BE2C (cell line): ENCODE measurements at regions not wholly inside any gene's neighbourhood (a gene's known extent, or its start where the extent isn't known, plus 50 kb on each side); places are given as distances from the start of the nearest gene placed in this dataset.

Source experiments
- DNase-seq: peaks from one replicate; pipeline ENCODE4 v3.0.0-alpha.2; 2020
- H3K27me3 ChIP-seq: fragments of 250-450 bp; sonication (Bioruptor Pico); 2 replicates; pipeline ENCODE4 v1.5.1; 2020; ENCODE audit warnings: mild to moderate bottlenecking
- H3K36me3 ChIP-seq: fragments of 250-450 bp; sonication (Bioruptor Pico); 2 replicates; pipeline ENCODE4 v1.5.1; 2020; ENCODE audit warnings: mild to moderate bottlenecking
- H3K4me1 ChIP-seq: fragments of 250-450 bp; sonication (Bioruptor Pico); 2 replicates; pipeline ENCODE4 v1.5.1; 2020
- H3K4me3 ChIP-seq: 2 replicates; pipeline ENCODE4 v1.5.1; 2011; ENCODE audit warnings: low read depth, low read length
- H3K9me3 ChIP-seq: fragments of 250-450 bp; sonication (Bioruptor Pico); 2 replicates; pipeline ENCODE4 v1.5.1; 2020
- TF ChIP-seq, protein P1 (sequence below): IDR thresholded peaks from 2 replicates; pipeline ENCODE4 v1.5.1; 2012; ENCODE audit warnings: mild to moderate bottlenecking, low read depth, low read length

DNA sequence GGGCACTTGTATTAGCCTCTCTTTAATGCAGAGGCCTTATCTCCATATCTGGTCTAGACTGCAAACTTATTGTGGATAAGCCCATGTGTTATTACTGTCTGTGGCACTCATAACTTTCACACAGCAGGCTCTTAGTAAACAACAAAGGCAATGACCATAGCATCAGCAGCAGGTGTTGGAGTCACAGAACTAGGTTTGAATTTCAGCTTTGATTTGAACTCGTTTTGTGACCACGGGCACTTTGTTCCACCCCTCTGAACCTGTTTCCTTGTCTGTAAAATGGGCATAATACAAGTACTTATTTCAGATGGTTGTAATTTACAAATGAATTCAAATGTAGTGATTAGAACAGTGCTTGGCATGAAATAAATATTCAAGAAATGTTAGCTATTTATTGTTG lies 121.8 kb upstream of the C1GALT1C1 start:
- Histone ChIP-seq H3K27me3 (no peaks in the 10 kb centered on the region), H3K36me3 (no peaks in the 10 kb centered on the region), H3K4me3 (no peak overlapping the region), H3K4me1 (no peaks in the 10 kb centered on the region), H3K9me3 (no peaks in the 10 kb centered on the region)
- TF ChIP-seq, protein P1, sequence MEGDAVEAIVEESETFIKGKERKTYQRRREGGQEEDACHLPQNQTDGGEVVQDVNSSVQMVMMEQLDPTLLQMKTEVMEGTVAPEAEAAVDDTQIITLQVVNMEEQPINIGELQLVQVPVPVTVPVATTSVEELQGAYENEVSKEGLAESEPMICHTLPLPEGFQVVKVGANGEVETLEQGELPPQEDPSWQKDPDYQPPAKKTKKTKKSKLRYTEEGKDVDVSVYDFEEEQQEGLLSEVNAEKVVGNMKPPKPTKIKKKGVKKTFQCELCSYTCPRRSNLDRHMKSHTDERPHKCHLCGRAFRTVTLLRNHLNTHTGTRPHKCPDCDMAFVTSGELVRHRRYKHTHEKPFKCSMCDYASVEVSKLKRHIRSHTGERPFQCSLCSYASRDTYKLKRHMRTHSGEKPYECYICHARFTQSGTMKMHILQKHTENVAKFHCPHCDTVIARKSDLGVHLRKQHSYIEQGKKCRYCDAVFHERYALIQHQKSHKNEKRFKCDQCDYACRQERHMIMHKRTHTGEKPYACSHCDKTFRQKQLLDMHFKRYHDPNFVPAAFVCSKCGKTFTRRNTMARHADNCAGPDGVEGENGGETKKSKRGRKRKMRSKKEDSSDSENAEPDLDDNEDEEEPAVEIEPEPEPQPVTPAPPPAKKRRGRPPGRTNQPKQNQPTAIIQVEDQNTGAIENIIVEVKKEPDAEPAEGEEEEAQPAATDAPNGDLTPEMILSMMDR = no peak
- DNase-seq = no peak

- TF ChIP-seq, protein P1 = no peak
- H3K4me1 ChIP-seq = no peaks in the 10 kb centered on the region
- no peak overlapping the region for H3K4me3 ChIP-seq
- no peak for DNase-seq
- no peaks in the 10 kb centered on the region for H3K36me3 ChIP-seq
- H3K9me3 ChIP-seq = no peaks in the 10 kb centered on the region
- no peaks in the 10 kb centered on the region for H3K27me3 ChIP-seq
Observed at GRCh38 chrX:120750381-120750780, 120.5 kb upstream of the C1GALT1C1 start.

- Histone ChIP-seq H3K4me3 (no peak overlapping the region), H3K36me3 (no peaks in the 10 kb centered on the region), H3K4me1 (no peaks in the 10 kb centered on the region), H3K27me3 (no peaks in the 10 kb centered on the region), H3K9me3 (no peaks in the 10 kb centered on the region)
- no peak for DNase-seq
- TF ChIP-seq, protein P1 = no peak
Observed at GRCh38 chrX:120749141-120749846, 119.4 kb upstream of the C1GALT1C1 start.

DNA sequence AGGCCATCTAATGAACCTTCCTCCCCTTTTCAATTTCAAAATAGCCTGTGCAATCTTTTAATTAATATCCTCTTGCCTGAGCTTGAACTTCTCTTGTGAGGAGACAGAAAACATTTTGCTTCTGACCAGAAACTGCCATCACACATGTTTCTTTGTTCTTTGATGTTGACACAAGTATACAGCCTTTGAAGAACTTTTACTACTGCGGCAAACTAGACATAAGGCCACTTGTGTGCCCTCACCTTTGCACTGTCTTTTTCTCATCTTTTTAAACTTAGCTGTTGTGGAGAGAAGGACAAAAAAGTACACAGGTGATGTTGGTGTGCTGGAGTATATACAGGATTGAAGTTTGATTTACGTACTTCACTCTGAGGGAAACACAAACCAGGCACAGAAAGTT lies 116.3 kb upstream of the C1GALT1C1 start:
- TF ChIP-seq, protein P1 = no peak
- H3K4me3 ChIP-seq = no peak overlapping the region
- H3K4me1 ChIP-seq = no peaks in the 10 kb centered on the region
- no peaks in the 10 kb centered on the region for H3K27me3 ChIP-seq
- no peak for DNase-seq
- H3K9me3 ChIP-seq = no peaks in the 10 kb centered on the region
- no peaks in the 10 kb centered on the region for H3K36me3 ChIP-seq

- TF ChIP-seq, protein P1 = no peak
- H3K9me3 ChIP-seq = no peaks in the 10 kb centered on the region
- H3K36me3 ChIP-seq = no peaks in the 10 kb centered on the region
- H3K4me1 ChIP-seq = no peaks in the 10 kb centered on the region
- H3K27me3 ChIP-seq = no peaks in the 10 kb centered on the region
- H3K4me3 ChIP-seq = no peak overlapping the region
- DNase-seq = no peak
Observed at GRCh38 chrX:120742946-120743665, 113.3 kb upstream of the C1GALT1C1 start.

DNA sequence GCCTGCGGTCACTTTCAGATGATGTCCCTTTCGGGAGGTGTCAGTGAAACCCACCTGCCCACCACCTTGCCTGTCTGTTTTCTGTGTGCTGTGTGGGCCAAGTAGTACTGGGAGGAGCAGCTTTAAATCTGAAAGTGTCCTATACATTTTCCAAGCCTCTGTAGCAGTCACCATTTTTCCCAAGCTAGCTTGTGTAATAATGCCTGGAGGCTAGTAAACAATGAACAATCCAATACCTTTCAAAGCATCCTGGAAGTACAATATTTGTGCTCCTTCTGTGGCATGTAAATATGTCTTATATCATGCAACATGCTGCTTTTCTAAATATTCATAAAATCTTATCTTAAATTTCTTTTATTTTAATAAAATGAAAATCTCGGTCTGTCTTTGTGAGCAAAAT lies 111.6 kb upstream of the C1GALT1C1 start:
- TF ChIP-seq, protein P1 = no peak
- Histone ChIP-seq H3K4me1 (no peaks in the 10 kb centered on the region), H3K4me3 (no peak overlapping the region), H3K36me3 (no peaks in the 10 kb centered on the region), H3K9me3 (no peaks in the 10 kb centered on the region), H3K27me3 (no peaks in the 10 kb centered on the region)
- DNase-seq = no peak
